OCI-LY7 (cell line): ENCODE measurements at regions not wholly inside any gene's neighbourhood (a gene's known extent, or its start where the extent isn't known, plus 50 kb on each side); places are given as distances from the start of the nearest gene placed in this dataset.
"Not testable (repeated sequence)": the region's sequence is repeated elsewhere in the genome, so short reads cannot be mapped to it uniquely, and the experiment has no call there.

ENCODE experiments used
- BruUV-seq: library from RNA; stranded (reverse); fragments of 400-500 nt; replicated peaks from 2 replicates; lab custom pipeline; 2021; lab: Mats Ljungman, UMichigan
- CTCF ChIA-PET: fragments of 300-600 bp; sonication (Branson Sonifier 250); formaldehyde crosslinking; loops from one replicate; lab custom pipeline; 2022; ENCODE audit warnings: antibody characterized with exemption; ENCODE audit not compliant: unreplicated experiment; lab: Charles Lee
- POLR2A ChIA-PET: fragments of 300-600 bp; sonication (Branson Sonifier 250); formaldehyde crosslinking; loops from one replicate; lab custom pipeline; 2022; ENCODE audit warnings: antibody characterized with exemption; lab: Charles Lee
- DNase-seq: peaks from one replicate; pipeline ENCODE4 v3.0.0-alpha.2; 2015; ENCODE audit warnings: low spot score
- H2AFZ ChIP-seq: fragments of 200-600 bp; sonication (generic), shearing (Covaris generic); 2 replicates; pipeline ENCODE4 v1.6.1; 2014; ENCODE audit warnings: mild to moderate bottlenecking, antibody characterized with exemption, low read length, moderate library complexity
- H3K27ac ChIP-seq: fragments of 200-600 bp; sonication (generic); 2 replicates; pipeline ENCODE4 v1.5.1; 2014; ENCODE audit warnings: mixed run types, low read depth, mild to moderate bottlenecking, moderate library complexity, low read length, inconsistent platforms; ENCODE audit not compliant: poor library complexity, severe bottlenecking
- H3K36me3 ChIP-seq: fragments of 200-600 bp; sonication (generic); 2 replicates; pipeline ENCODE4 v1.6.1; 2014; ENCODE audit warnings: mild to moderate bottlenecking, antibody characterized with exemption, low read length, moderate library complexity, mixed read lengths; ENCODE audit not compliant: insufficient read depth
- H3K4me1 ChIP-seq: fragments of 200-600 bp; sonication (generic); 2 replicates; pipeline ENCODE4 v1.5.1; 2014; ENCODE audit warnings: mild to moderate bottlenecking, low read length; ENCODE audit not compliant: insufficient read depth, poor library complexity, severe bottlenecking
- H3K4me2 ChIP-seq: fragments of 200-600 bp; sonication (generic); 2 replicates; pipeline ENCODE4 v1.6.1; 2014; ENCODE audit warnings: mild to moderate bottlenecking, low read length
- H3K4me3 ChIP-seq: fragments of 200-600 bp; sonication (generic); 2 replicates; pipeline ENCODE4 v1.5.1; 2014; ENCODE audit warnings: mild to moderate bottlenecking, low read depth, low read length; ENCODE audit not compliant: poor library complexity, severe bottlenecking
- H3K79me2 ChIP-seq: fragments of 200-600 bp; sonication (generic); 2 replicates; pipeline ENCODE4 v1.6.1; 2016; ENCODE audit warnings: low read depth, mild to moderate bottlenecking, low read length, moderate library complexity, mixed read lengths; ENCODE audit not compliant: insufficient read depth
- H3K9me2 ChIP-seq: fragments of 200-600 bp; sonication (generic); 2 replicates; pipeline ENCODE4 v1.6.1; 2016; ENCODE audit warnings: mild to moderate bottlenecking, low read length, mixed read lengths; ENCODE audit not compliant: insufficient read depth
- H3K9me3 ChIP-seq: fragments of 200-600 bp; sonication (generic); 2 replicates; pipeline ENCODE4 v1.6.1; 2014; ENCODE audit warnings: mild to moderate bottlenecking, mixed run types, low read length, mixed read lengths
- H4K20me1 ChIP-seq: fragments of 200-600 bp; sonication (generic); 2 replicates; pipeline ENCODE4 v1.6.1; 2014; ENCODE audit warnings: mild to moderate bottlenecking, antibody characterized with exemption, low read length, moderate library complexity, mixed read lengths; ENCODE audit not compliant: insufficient read depth
- EZH2phosphoT487 ChIP-seq: fragments of 200-600 bp; sonication (generic); IDR thresholded peaks from 2 replicates; pipeline ENCODE4 v1.6.1; 2018; ENCODE audit warnings: low read depth, borderline replicate concordance, mild to moderate bottlenecking, mixed run types, antibody characterized with exemption, low read length, moderate library complexity, mixed read lengths
- intact Hi-C: fragments of 100-400 bp; cut with micrococcal nuclease; formaldehyde crosslinking; loops from one replicate; pipeline ENCODE4 v1.10.0; 2022; ENCODE audit not compliant: unreplicated experiment
- TF ChIP-seq, protein P1 (sequence below): fragments of 200-600 bp; sonication (generic); conservative IDR thresholded peaks from 2 replicates; pipeline ENCODE4 v1.5.1; 2014; ENCODE audit warnings: mild to moderate bottlenecking, antibody characterized with exemption, low read length, moderate library complexity, mixed read lengths

DNA sequence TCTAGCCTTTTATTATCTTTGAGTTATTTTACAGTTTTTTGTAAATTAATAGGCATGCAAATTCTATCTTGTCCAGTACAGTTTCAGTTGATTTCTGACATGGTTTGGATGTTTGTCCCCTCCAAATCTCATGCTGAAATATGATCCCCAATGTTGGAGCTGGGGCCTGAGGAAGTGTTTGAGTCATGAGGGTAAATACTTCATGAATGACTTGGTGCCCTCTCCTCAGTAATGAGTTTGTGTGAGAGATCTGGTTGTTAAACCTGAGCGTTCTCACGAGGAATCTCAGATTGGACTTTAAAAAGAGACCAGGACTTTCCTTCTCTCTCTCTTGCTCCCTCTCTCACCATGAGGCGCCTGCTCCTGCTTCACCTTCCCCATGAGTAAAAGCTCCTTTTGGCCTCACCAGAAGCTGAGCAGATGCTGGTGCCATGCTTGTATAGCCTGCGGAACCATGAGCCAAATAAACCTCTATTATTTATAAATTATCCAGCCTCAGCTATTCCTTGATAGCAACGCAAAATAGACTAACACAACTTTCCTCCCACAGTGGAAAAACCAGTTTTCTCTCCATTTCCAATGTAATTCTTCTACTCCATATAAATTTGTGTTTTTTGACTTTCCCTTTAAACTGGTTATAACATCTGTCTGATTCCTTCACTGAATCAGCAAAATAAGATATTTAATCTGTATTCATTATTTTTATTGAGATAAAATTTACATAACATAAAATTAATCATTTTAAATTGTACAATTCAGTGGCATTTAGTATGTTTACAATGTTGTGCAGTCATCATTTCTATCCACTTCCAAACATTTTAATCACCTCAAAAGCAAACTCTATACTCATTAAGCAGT lies 78.7 kb upstream of the PRSS16 start:
- H4K20me1 ChIP-seq: no peaks in the 10 kb centered on the region
- H2AFZ ChIP-seq: no peak overlapping the region
- no peak for DNase-seq
- intact Hi-C loops: no loop called here
- no peaks in the 10 kb centered on the region for H3K79me2 ChIP-seq
- no peak overlapping the region for H3K4me3 ChIP-seq
- no peaks in the 10 kb centered on the region for H3K36me3 ChIP-seq
- no peaks in the 10 kb centered on the region for H3K9me3 ChIP-seq
- ChIA-PET POLR2A (interaction anchor here (0.5 to 0.6 kb wide), 2 partner anchors 512 to 908 kb away, joined by 3 to 4 read pairs; no protein-coding TSS in a partner anchor), CTCF (no interaction called here)
- H3K4me2 ChIP-seq: no peak overlapping the region
- BruUV-seq: no TSS peak
- H3K4me1 ChIP-seq: no peaks in the 10 kb centered on the region
- TF ChIP-seq, protein P1, sequence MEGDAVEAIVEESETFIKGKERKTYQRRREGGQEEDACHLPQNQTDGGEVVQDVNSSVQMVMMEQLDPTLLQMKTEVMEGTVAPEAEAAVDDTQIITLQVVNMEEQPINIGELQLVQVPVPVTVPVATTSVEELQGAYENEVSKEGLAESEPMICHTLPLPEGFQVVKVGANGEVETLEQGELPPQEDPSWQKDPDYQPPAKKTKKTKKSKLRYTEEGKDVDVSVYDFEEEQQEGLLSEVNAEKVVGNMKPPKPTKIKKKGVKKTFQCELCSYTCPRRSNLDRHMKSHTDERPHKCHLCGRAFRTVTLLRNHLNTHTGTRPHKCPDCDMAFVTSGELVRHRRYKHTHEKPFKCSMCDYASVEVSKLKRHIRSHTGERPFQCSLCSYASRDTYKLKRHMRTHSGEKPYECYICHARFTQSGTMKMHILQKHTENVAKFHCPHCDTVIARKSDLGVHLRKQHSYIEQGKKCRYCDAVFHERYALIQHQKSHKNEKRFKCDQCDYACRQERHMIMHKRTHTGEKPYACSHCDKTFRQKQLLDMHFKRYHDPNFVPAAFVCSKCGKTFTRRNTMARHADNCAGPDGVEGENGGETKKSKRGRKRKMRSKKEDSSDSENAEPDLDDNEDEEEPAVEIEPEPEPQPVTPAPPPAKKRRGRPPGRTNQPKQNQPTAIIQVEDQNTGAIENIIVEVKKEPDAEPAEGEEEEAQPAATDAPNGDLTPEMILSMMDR: no peak
- TF ChIP-seq EZH2phosphoT487: no peak
- no peaks in the 10 kb centered on the region for H3K9me2 ChIP-seq
- no peak overlapping the region for H3K27ac ChIP-seq

DNA sequence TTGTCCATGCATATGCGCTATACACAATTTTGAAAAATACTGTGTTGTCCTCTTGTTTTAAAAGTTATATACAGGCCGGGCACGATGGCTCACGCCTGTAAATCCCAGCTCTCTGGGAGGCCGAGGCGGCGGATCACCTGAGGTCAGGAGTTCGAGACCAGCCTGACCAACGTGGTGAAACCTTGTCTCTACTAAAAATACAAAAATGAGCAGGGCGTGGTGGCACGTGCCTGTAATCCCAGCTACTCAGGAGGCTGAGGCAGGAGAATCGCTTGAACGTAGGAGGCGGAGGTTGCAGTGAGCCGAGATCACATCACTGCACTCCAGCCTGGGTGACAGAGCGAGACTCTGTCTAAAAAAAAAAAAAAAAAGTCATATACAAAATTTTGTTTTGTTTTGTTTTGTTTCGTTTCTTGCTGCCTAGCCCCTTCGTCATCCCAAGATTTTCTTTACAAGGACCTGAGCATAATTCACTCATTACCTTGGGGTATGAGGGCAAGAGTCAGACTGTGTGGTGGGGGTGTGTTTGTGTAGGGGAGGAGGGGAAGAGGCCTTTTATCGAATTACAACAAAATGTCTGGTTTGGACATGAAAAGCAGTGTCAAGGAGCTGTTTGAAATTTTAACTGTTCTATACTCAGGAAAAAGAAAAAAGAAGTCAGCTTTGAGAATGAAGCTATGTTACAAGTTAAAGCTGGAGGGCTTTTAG lies 74.8 kb upstream of the PRSS16 start:
- 0 out of 2 replicates have a peak overlapping the region, but pooled peaks have one; percentile 43 for H2AFZ ChIP-seq

DNA sequence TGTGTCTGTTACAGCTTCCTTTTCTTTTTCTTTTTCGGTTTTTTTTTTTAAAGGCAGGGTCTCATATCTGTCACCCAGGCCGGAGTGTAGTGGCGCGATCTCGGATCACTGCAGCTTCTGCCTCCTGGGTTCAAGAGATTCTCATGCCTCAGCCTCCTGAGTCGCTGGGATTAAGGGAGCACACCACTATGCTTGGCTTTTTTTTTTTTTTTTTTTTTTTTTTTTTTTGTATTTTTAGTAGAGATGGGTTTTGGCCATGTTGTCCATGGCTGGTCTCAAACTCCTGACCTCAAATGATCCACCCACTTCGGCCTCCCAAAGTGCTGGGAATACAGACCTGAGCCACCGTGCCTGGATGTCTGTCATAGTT lies 74.3 kb upstream of the PRSS16 start:
- POLR2A ChIA-PET: interaction anchor here (0.7 kb wide), 1 partner anchor 75 kb away, joined by 4 read pairs; no protein-coding TSS in a partner anchor
- H3K36me3 ChIP-seq, BruUV-seq, intact Hi-C loops, DNase-seq, H3K4me1 ChIP-seq, H3K4me3 ChIP-seq, H4K20me1 ChIP-seq, H3K9me3 ChIP-seq, H3K27ac ChIP-seq, H3K9me2 ChIP-seq, H3K4me2 ChIP-seq, CTCF ChIA-PET, H3K79me2 ChIP-seq: not testable (repeated sequence)
- 0 out of 2 replicates have a peak overlapping the region, but pooled peaks have one; percentile 43 for H2AFZ ChIP-seq

More for the DNA sequence above, 74.8 kb upstream of the PRSS16 start:
- H3K4me1 ChIP-seq, H4K20me1 ChIP-seq, CTCF ChIA-PET, DNase-seq, H3K79me2 ChIP-seq, H3K9me3 ChIP-seq, H3K9me2 ChIP-seq, H3K4me2 ChIP-seq, BruUV-seq, intact Hi-C loops, H3K36me3 ChIP-seq, H3K27ac ChIP-seq, H3K4me3 ChIP-seq: not testable (repeated sequence)
- POLR2A ChIA-PET: interaction anchor here (0.7 kb wide), 1 partner anchor 76 kb away, joined by 4 read pairs; no protein-coding TSS in a partner anchor
